ENCODE measurements at regions not wholly inside any gene's neighbourhood (a gene's known extent, or its start where the extent isn't known, plus 50 kb on each side); places are given as distances from the start of the nearest gene placed in this dataset.

- CTCF ChIA-PET, result interaction anchor here (0.5 kb wide), 1 partner anchor 556 kb away, joined by 3 read pairs; no protein-coding TSS in a partner anchor
- no TSS peak for BruUV-seq (replicated peaks)
- Mint-ChIP-seq H3K4me3 (ENCODE audit: unreplicated experiment) (no peak overlapping the region), H3K27me3 (ENCODE audit: insufficient read depth, unreplicated experiment) (no peaks in the 10 kb centered on the region), H3K36me3 (ENCODE audit: insufficient read depth, unreplicated experiment) (no peaks in the 10 kb centered on the region), H3K4me1 (ENCODE audit: insufficient read depth, unreplicated experiment) (peaks cover 5% of the 10 kb centered on the region), H3K9me3 (ENCODE audit: unreplicated experiment) (no peaks in the 10 kb centered on the region), H3K27ac (ENCODE audit: low read depth, unreplicated experiment) (no peak overlapping the region)
- no peak for DNase-seq (ENCODE audit: unreplicated experiment)
- TF ChIP-seq CTCF (IDR thresholded peaks at IDR 0.05; ENCODE audit: unreplicated experiment), result no peak
- intact Hi-C loops (cut with micrococcal nuclease), result no loop called here
- POLR2A ChIA-PET, result no interaction called here
Observed at GRCh38 chr17:72253597-72253996, 132.8 kb downstream of the SOX9 start.

DNA sequence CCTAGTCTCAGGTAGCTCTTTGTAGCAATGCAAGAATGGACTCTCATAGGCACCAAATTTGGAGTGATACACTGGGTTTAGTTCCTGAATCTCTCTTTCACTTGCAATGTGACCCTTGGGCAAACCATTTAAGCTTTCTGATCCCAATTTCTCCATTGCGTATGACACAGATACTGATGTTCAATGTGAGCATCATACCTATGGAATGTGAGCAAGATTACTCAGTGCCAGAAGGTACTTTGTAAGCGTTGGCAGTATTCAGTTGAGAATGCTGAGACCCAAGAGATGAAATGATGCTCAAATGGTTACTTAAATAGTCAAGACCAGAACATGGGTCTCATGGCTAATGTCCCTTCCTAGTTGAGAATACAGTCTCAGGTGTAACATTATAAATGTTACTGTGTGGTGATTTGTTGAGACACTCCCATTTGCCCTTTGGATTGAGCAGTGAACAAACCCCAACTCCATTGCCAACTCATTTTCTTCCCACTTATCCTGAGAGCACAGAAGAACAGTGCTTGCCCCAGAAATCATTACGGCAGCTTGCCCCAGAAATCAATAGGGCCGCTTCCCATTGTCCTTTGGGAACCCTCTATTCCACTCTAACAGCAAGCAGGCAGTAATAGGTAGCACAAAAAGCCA lies 134.1 kb downstream of the SOX9 start:
- ChIA-PET POLR2A (interaction anchor here (0.7 to 0.8 kb wide), 2 partner anchors 15 to 1486 kb away, joined by 3 read pairs; no protein-coding TSS in a partner anchor), CTCF (interaction anchor here (0.7 kb wide), 1 partner anchor 348 kb away, joined by 3 read pairs; no protein-coding TSS in a partner anchor)
- TF ChIP-seq CTCF (IDR thresholded peaks at IDR 0.05; ENCODE audit: unreplicated experiment), result no peak
- intact Hi-C loops (cut with micrococcal nuclease), result no loop called here
- Mint-ChIP-seq H3K4me1 (ENCODE audit: insufficient read depth, unreplicated experiment) (peaks cover 5% of the 10 kb centered on the region), H3K36me3 (ENCODE audit: insufficient read depth, unreplicated experiment) (no peaks in the 10 kb centered on the region), H3K4me3 (ENCODE audit: unreplicated experiment) (no peak overlapping the region), H3K27me3 (ENCODE audit: insufficient read depth, unreplicated experiment) (no peaks in the 10 kb centered on the region), H3K9me3 (ENCODE audit: unreplicated experiment) (no peaks in the 10 kb centered on the region), H3K27ac (ENCODE audit: low read depth, unreplicated experiment) (no peak overlapping the region)
- BruUV-seq (replicated peaks), result no TSS peak
- no peak for DNase-seq (ENCODE audit: unreplicated experiment)

DNA sequence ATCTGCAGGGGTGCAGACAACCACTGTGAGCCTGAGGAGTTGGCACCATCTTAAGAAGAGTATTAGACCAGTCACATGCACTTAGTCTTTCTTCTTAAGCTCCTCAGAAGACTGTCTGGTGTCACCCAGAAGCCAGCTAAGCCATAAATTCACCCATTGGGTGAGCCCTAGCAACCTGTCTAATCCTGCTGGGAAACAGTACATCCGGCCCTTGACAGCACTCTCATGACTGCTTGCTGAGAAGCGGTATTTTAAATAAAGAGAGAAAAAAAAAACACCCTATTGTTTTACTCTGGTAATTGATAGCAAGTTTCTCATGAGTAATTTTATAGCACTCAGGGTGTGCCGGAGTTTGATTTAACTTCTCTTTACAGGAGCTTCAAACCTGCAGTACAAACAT lies 134.7 kb downstream of the SOX9 start:
- H3K4me3 Mint-ChIP-seq (ENCODE audit: unreplicated experiment), result no peak overlapping the region
- H3K9me3 Mint-ChIP-seq (ENCODE audit: unreplicated experiment), result no peaks in the 10 kb centered on the region
- TF ChIP-seq CTCF (IDR thresholded peaks at IDR 0.05; ENCODE audit: unreplicated experiment), result no peak
- DNase-seq (ENCODE audit: unreplicated experiment), result no peak
- ChIA-PET CTCF (no interaction called here), POLR2A (interaction anchor here (0.6 to 0.8 kb wide), 2 partner anchors 15 to 100 kb away, joined by 3 read pairs; no protein-coding TSS in a partner anchor)
- H3K27ac Mint-ChIP-seq (ENCODE audit: low read depth, unreplicated experiment), result no peak overlapping the region
- H3K4me1 Mint-ChIP-seq (ENCODE audit: insufficient read depth, unreplicated experiment), result peaks cover 5% of the 10 kb centered on the region
- no peaks in the 10 kb centered on the region for H3K36me3 Mint-ChIP-seq (ENCODE audit: insufficient read depth, unreplicated experiment)
- no peaks in the 10 kb centered on the region for H3K27me3 Mint-ChIP-seq (ENCODE audit: insufficient read depth, unreplicated experiment)
- intact Hi-C loops (cut with micrococcal nuclease), result no loop called here
- no TSS peak for BruUV-seq (replicated peaks)

DNA sequence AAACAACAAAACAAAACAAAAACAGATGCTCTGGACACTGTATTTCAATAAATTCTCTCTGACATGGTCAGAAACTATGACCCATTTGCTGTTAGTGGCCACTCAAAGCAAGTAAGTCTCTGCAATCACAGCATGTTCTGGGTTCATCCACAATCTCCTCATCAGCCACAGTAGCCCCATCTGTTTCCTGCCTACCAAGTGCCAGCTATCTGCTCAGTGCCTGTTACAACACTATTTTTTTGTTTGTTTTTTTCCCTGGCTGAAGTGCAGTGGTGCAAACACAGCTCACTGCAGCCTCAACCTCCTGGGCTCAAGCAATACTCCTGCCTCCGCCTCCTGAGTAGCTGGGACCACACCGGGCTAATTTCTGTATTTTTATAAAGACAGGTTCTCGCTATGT lies 137.9 kb downstream of the SOX9 start:
- peaks cover 5% of the 10 kb centered on the region for H3K4me1 Mint-ChIP-seq (ENCODE audit: insufficient read depth, unreplicated experiment)
- DNase-seq (ENCODE audit: unreplicated experiment), result no peak
- intact Hi-C loops (cut with micrococcal nuclease), result no loop called here
- POLR2A ChIA-PET, result no interaction called here
- H3K9me3 Mint-ChIP-seq (ENCODE audit: unreplicated experiment), result no peaks in the 10 kb centered on the region
- H3K27me3 Mint-ChIP-seq (ENCODE audit: insufficient read depth, unreplicated experiment), result no peaks in the 10 kb centered on the region
- no peaks in the 10 kb centered on the region for H3K36me3 Mint-ChIP-seq (ENCODE audit: insufficient read depth, unreplicated experiment)
- no peak for TF ChIP-seq CTCF (IDR thresholded peaks at IDR 0.05; ENCODE audit: unreplicated experiment)
- no peak overlapping the region for H3K27ac Mint-ChIP-seq (ENCODE audit: low read depth, unreplicated experiment)
- no TSS peak for BruUV-seq (replicated peaks)
- no peak overlapping the region for H3K4me3 Mint-ChIP-seq (ENCODE audit: unreplicated experiment)
- CTCF ChIA-PET, result no interaction called here
